ENCODE measurements at regions not wholly inside any gene's neighbourhood (a gene's known extent, or its start where the extent isn't known, plus 50 kb on each side); places are given as distances from the start of the nearest gene placed in this dataset.
"Not testable (repeated sequence)": the region's sequence is repeated elsewhere in the genome, so short reads cannot be mapped to it uniquely, and the experiment has no call there.

DNA sequence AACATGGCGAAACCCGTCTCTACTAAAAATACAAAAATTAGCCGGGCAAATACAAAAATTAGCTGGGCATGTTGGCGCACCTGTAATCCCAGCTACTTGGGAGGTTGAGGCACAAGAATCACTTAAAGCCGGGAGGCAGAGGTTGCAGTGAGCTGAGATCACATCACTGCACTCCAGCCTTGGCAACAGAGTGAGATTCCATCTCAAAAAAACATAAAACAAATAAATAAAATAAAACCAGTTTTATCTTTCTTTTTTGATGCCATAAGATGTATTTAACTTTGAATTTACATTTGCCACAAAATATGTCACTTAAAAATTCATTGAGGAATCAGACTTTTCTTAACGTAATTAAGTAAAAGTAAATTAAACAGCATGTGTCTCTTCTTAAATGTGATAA is 113.3 kb upstream of the ERRFI1 start:
- DNase-seq: no peak

DNA sequence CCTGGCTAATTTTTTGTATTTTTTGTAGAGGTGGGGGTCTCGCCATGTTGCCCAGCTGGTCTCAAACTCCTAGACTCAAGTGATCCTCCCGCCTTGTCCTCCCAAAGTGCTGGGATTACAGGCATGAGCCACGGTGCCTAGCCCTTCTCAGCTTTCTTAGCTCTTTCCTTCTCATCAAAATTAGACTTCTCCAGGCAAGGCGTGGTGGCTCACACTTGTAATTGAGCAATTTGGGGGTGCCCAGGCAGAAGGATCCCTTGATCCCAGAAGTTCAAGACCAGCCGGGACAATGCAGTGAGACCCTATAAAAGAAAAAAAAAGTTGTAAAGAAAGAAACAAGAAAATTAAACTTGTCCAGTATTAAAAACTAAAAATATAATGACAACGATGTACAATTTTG is 112.6 kb upstream of the ERRFI1 start:
- no peak for DNase-seq

DNA sequence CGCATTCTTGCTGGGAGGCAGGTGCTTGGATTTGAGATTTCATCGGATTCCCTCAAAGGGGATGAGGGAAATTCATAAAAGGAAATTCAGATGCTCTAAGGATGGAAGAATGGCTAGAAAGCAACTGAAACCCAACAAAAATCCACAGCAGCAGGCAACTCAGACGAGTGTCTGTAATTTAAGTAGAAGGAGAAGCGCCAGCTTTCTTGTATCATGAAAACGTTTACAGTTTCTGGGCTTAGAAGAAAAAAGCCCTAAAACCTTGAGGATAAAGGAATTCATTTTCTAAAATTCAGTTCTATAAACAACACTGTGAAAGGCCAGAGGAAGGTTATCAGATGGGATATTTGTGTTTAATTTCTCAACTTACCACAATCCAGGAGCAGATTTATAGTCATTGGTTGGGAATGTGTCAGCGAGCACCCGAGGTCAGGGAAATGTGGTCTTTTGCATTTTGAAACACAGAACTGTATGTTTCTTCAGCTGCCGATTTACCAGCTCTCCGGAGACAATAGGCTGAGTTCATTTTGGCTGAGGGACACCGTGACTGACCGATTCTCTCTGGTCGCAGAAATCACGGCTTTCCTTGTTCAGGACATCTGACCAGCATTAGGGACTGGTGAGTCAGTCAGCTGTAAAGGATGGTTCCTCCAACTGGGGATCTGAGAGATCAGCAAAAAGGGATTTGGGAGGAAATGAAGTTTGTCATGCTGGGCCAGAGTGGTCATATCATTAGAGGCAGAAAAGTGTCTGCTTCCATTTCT is 111.6 kb upstream of the ERRFI1 start:
- no peak for DNase-seq

DNA sequence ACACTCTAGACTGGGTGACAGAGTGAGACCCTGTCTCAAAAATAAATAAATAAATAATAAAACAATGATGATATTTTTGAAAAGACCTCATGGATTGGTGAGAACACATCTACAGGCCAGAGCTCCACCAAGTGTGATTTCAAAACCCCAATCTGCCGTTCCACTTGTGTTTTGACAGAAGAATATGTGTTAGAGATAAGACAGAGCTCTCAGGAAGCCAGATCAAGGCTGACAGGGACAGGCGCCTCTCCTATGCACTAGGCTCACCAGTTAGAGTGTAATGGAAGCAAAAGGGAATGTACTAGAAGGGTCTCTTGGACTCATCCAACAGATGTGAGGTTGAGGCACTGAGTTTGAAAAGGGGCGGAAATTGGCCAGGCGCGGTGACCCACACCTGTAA is 110.7 kb upstream of the ERRFI1 start:
- no peak for DNase-seq

DNA sequence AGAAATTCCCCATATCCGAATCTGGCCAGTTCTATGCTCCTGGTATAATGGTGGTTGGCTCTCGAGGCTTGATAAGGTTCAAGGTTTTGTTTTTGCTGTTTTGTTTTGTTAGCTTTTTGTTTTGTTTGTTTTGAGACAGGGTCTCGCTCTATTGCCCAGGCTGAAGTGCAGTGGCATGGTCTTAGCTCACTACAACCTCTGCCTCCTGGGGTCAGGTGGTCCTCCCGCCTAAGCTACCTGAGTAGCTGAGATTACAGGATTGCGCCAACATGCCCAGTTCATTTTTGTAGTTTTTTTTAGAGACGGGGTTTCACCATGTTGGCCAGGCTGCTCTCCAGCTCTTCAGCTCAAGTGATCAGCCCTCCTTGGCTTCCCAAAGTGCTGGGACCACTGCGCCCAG is 109.1 kb upstream of the ERRFI1 start:
- DNase-seq: no peak

DNA sequence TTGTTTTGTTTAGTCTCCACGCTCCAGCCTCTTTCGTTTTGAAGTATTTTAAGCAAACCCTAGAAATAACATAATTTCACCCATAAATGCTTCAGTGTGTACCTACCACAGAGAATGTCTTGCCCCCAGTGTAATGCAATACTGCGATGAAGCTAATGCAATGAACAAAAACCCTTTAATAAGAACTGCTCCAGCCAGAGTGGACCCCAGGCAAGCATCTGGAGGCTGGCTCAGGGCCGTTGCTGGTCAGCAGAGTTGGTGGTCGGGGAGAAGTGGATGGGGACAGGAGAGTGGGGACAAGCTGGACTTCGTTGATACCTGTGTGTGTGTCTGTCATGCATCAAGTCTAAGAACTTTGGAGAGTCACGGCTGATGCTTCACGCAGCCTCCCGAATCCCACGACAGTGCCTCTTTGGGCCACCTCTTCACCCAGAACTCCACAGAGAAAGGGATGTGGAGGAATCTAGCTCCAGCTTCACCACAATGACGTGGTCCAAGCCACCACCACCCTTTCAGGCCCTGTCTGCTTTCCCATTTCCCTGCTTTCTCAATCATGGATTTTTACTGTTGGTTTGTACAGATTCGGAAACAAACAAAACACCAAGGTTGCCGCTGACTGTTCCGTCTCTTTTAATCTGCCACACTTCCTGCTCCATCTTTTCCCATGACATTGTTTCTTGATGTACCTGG is 108.6 kb upstream of the ERRFI1 start:
- no peak for DNase-seq

DNA sequence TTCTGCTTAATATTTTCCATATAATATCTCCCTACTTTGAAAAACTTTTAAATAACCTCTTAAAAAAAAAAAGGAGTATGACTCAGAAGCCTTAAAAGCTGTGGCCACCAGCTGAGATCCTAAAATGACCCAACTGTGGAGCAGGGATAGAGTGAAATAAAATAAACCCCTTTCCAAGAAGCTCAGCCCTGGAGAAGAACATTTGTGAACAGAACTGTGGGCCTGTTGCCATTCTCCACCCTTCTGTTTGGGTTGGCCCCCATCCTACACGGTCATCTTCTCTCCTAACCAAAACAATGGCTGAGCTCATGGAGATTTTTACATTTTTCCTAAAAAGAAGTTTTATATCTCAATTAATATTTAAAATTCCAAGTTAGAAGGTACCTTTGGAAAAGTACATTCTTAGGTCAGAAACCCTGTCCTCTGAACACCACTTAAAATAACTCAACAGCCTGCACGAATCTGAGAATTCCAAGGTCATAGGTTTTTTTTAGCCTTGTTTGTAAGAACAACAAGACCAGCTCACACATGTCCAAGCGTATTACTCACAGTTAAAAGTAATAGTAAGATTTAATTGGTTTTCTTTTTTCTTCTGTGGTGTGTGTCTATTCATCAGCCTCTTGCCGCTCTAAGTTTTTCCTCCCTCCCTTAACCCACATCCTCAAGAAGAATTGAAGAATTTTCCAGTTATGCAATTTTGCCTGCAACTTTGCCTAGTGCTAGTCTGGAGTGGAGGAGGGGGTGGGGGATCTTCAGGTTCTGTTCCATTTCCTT is 107.7 kb upstream of the ERRFI1 start:
- peak; percentile 78 to 81 for DNase-seq

DNA sequence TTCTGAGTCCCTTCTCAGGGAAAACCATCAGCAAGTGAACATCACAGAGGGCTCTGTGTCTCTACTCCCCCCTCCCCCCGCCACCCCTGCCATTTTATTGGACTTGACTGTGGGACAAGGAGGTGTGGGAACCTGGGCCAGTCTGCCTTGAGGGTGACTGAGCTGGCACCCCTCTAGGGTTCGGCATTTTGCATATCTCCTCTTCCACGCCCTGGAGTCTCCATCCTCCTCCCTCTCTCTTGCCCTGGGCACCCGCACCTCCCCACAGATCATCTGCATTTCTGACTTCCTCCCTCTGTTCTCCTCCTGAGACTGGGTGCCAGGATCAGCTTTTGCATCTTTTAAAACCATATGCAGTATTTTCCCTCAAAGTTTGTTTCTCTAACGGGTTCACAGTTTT is 107.1 kb upstream of the ERRFI1 start:
- no peak for DNase-seq

DNA sequence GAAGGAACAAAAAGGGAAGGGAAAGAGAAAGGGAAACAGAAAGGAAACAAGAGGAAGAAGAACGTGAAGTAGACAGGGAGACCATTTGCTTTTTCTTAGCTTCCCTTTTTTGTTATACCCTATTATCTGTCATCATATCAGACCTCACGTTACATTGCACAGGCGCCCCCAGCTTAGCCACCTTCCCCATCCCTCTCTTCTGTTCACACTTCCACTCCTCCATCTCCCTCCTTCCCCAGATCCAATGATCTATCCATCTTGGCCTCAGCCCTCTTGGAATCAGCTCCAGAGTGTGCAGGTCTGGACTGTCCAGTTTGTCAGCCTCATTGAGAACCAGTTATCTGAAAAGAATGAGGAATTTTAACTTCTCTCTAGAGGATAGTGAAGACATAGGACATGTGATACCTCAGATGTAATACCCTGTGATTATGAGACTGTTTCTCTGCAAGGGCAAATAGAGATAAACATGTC is 101.1 kb upstream of the ERRFI1 start:
- no peak for DNase-seq

DNA sequence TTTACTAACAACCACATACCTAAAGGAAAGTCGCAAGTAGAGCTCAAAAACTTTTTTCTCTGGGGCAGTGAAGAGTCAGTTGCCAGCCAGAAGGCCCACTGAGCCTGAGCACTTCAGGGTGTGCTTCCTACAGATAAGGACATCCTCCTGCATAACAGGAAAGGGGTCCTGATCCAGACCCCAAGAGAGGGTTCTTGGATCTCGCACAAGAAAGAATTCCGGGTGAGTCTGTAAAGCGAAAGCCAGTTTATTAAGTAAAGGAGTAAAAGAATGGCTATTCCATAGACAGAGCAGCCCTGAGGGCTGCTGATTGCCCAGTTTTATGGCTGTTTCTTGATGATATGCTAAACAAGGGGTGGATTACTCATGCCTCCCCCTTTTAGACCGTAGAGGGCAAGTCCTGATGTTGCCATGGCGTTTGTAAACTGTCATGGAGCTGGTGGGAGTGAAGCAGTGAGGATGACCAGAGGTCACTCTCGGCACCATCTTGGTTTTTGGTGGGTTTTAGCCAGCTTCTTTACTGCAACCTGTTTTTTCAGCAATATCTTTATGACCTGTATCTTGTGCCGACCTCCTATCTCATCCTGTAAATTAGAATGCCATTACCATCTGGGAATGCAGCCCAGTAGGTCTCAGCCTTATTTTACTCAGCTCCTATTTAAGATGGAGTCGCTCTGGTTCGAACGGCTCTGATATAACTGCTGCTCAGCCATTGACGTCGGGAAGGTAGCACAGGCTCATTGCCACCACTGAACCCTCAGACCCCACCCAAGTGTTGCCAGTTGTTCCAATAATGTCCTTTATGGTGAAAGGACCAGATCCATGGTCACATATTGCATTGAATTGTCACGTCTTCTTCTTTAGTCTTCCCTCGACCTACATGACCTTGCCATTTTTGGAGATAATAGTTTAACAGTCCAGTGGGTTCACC is 96.6 kb upstream of the ERRFI1 start:
- DNase-seq: no peak

DNA sequence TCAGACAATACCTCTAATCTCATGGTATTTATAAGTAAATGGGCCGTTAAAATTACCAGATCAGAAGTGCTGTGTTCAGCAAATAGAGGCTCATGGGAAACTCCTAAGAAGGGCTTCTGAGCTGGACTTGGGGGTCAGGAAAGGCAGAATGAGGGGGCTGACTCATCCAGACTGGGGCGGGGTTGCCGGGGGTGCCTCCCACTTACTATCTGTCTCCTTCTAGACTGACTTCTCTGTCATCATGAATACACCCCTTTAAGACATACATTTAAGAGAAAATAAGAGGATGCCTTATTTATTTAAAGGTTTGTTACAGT is 96.0 kb upstream of the ERRFI1 start:
- no peak for DNase-seq

DNA sequence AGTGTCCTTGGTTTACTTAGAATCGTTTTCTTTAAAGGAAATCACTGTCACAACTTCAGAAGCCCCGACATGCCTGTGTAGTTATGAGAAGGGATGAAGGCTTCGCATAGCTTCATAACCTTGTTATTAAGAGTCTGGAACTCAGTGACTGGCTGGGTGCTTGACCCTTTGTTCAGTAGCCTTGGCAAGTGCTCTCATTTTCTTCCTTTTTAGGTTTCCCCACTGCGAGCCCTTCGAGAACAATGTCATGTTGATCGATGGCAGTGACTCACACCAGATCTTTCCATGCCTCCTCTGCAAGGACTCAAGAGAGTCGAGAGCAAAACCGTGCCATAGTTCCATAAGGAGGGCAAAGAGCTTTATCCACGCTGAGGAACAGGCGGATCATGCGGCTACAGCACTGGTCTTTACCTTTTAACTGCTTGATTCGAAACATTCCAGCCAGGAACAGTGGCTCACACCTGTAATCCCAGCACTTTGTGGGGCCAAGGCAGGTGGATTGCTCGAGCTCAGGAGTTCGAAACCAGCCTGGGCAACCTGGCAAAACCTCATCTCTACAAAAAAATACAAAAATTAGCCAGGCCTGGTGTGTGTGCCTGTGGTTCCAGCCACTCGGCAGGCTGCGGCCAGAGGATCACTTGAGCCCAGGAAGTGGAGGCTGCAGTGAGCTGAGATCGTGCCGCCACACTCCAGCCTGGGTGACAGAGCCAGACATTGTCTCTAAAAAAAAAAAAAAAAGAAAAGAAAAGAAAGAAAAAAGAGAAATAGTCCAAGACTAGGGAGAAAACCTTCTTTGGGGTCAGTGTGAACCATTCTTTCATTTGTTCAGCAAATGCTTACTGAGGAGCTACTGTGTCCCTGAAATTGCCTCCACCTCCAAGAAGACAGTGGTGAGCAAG is 95.4 kb upstream of the ERRFI1 start:
- no peak for DNase-seq

DNA sequence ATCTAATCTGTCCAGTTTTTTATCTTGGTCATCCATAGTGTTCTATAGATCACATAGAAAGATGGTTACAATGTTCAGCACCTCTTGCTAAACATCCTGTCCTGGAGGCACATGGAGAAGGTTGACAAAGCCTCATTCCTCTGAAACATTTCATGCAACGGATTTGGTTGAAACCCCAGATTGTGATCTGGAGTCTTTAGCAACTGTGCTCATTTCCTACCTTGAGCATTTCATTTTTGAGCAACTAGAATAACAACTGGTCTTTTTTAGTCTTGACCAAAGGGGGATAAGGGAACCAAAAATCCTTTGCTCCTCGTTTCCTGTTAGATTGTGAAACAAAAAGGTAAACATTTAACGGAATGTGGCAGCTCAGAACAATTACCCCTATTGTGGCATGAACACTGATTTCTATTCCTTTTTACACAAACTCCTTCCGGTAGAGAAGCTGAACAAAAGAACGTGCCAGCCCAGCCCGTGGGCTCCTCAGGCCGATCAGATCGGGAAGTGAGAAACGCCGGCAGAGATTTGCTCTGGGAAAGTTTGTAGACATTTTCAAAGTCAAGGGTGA is 94.7 kb upstream of the ERRFI1 start:
- no peak for DNase-seq

DNA sequence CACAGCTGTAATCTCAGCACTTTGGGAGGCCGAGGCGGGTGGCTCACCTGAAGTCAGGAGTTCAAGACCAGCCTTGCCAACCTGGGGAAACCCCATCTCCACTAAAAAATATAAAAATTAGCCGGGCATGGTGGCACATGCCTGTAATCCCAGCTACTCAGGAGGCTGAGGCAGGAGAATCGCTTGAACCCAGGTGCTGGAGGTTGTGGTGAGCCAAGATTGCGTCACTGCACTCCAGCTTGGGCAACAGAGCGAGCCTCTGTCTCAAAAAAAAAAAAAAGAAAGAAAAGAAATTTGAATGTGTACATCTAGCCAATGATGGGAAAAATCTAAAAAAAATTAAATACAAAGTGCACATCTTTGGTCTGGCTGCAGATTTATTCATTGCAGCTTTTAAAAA is 92.6 kb upstream of the ERRFI1 start:
- not testable (repeated sequence) for DNase-seq

DNA sequence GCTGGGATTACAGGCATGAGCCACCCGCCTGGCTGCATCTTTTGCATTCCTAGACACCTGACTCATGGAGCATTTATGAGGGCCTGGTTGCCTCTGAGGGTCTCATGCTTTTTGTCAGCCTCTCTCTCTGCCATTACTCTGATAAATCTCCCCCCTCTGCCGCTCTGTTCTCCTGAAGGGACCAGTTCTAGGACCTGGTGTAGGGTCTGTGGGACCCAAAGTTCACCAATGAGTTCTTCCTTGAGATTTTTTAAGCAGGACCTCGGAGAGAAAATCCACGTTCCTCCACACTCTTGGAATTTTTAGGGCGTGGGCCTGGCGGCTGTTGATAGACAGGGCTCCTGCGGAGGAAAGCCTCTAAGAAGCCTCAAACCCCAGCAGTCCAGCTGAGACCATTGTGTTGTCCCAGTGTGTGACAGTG is 91.9 kb upstream of the ERRFI1 start:
- DNase-seq: no peak

DNA sequence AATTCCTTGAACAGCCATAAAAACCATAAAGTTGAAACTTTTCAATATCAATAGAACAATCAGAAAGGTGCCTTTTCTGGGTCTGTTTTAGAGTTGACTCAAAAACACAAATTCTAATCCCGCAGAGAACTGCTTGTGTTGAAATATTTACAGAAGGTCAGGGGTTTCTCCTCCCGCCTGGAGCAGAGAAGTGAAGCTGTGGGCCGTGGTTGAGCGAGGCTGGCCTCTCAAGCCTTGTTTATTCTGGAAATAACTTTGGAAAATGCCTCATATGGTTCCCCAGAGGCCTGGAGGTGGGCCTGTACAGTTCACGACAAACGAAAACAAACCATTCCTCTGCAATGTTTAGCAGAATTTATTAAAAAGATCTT is 90.8 kb upstream of the ERRFI1 start:
- no peak for DNase-seq

DNA sequence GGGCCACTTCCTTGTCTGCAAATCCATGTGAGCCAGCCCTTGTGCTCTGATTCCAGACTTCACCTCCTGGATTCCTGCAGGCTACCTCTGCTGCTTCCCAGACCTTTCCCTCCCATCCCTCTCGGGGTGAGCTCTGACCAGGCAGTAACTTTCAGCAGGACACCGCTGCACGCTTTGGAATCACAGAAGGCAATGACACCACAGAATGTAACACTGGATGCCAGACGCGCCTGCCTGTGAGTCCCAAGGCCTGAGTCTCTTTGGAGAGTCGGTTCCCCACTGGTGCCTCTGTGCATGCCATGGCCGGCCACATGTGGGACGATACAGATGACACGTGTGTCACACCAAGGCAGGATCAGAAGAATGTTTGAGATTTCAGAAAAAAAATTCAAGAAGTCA is 89.7 kb upstream of the ERRFI1 start:
- no peak for DNase-seq

DNA sequence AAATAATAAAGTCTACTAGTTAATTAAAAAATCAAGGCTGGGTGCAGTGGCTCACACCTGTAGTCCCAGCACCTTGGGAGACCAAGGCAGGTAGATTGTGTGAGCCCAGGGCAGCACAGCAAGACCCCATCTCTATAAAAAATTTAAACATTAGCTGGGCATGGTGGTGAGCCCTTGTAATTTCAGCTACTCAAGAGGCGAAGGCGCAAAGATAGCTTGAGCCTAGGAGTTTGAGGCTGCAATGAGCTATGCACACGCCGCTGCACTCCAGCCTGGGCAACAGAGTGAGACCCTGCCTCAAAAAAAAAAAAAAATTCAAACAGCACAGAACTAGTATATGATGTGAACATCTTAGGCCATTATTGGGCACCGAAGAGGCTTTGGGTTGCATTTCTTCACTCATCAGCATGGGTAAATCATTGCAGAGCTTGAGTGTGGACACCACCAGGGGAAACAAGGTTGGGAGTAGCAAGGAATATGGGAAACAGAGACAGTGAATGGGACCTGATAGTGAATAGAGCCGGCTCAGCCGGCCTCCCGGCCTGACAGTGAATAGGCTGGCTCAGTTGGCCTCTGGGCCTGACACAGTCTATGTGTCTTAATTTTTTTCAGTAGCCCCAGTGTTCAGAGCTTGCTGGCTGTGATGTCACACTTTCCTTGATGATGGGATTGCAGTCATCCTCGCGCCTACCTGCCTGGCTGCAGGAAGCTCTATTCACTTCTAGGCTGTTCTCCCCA is 89.1 kb upstream of the ERRFI1 start:
- DNase-seq: no peak

DNA sequence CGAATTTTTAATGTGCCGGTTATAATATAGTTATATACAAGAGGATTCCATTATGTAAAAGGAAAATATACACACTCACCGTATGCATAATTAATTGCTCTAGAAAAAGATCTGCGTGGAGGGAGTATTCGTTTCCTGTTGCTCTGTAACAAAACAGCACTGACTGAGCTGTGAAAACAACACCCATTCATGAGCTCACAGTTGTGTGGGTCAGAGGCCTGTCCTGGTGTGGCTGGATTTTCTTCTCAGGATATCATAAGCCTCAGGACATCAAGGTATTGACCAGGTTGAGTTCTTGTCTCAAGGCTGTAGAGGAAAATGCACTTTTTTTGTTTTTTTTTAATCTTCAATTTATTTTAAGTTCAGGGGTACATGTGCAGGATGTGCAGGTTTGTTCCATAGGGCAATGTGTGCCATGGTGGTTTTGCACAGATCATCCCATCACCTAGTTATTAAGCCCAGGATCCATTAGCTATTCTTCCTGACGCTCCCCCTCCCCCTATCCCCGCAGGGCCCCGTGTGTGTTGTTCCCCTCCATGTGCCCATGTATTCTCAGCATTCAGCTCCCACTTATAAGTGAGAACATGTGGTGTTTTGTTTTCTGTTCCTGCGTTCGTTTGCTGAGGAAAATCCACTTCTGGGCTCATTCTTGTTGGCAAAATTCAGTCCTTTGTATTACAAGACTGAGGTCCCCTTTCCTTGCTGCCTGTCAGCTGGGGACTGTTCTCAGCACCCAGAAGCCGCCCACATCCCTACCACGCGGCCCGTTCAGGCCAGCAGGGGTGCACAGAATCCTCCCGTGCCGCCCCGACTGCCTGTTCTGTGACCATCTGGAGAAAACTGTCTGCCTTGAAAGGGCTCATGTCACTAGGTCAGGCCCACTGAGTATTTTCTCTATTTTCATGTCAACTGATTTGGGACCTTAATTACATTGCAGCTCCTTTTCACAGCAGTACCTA is 87.4 kb upstream of the ERRFI1 start:
- no peak for DNase-seq
